ENCODE measurements at regions not wholly inside any gene's neighbourhood (a gene's known extent, or its start where the extent isn't known, plus 50 kb on each side); places are given as distances from the start of the nearest gene placed in this dataset.

DNA sequence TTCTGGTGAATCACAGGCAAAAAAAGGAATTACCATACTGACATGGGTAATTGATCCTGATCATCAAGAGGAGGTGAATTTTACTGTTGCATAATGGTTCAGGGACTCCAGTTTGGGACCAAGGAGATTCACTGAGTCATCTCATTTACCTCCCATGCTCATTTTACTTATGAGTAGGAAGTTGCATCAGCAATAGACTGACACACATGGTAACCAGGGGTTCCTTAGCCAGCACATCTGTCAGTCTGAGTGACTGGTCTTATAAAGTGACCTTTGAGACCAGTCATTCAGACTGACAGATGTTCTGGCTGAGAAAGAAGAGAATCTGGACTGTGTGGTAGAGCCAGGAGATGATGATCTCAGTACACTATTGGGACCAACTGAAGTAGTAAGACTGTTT, 384.6 kb upstream of the CD180 start:
- no peak overlapping the region for H3K9ac ChIP-seq (ENCODE audit: low read length in 3 of 3)
- DNase-seq (no peak), FAIRE-seq (no peak)
- no peaks in the 10 kb centered on the region for H3K27me3 ChIP-seq (ENCODE audit: control insufficient read depth, insufficient read depth, low read length)
- no peak overlapping the region for H3K27ac ChIP-seq (ENCODE audit: low read depth in 2 of 2, low read length in 2 of 2)
- no peaks in the 10 kb centered on the region for H3K4me1 ChIP-seq (ENCODE audit: control insufficient read depth in 2 of 3, insufficient read depth in 2 of 3, low read depth in 1 of 3, low read length in 3 of 3)
- H3K4me3 ChIP-seq (ENCODE audit: low read length in 3 of 3): no peak overlapping the region
- intact Hi-C loops (cut with DNase I): no loop called here
- TF ChIP-seq, protein P1, sequence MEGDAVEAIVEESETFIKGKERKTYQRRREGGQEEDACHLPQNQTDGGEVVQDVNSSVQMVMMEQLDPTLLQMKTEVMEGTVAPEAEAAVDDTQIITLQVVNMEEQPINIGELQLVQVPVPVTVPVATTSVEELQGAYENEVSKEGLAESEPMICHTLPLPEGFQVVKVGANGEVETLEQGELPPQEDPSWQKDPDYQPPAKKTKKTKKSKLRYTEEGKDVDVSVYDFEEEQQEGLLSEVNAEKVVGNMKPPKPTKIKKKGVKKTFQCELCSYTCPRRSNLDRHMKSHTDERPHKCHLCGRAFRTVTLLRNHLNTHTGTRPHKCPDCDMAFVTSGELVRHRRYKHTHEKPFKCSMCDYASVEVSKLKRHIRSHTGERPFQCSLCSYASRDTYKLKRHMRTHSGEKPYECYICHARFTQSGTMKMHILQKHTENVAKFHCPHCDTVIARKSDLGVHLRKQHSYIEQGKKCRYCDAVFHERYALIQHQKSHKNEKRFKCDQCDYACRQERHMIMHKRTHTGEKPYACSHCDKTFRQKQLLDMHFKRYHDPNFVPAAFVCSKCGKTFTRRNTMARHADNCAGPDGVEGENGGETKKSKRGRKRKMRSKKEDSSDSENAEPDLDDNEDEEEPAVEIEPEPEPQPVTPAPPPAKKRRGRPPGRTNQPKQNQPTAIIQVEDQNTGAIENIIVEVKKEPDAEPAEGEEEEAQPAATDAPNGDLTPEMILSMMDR (IDR thresholded peaks at IDR 0.05; ENCODE audit: borderline replicate concordance, extremely low read depth, insufficient read depth): no peak
- no peaks in the 10 kb centered on the region for H3K36me3 ChIP-seq (ENCODE audit: control insufficient read depth in 2 of 3, insufficient read depth in 3 of 3, low read length in 3 of 3)
- no peaks in the 10 kb centered on the region for H3K9me3 ChIP-seq (ENCODE audit: control insufficient read depth in 2 of 3, insufficient read depth in 1 of 3, low read length in 3 of 3)

DNA sequence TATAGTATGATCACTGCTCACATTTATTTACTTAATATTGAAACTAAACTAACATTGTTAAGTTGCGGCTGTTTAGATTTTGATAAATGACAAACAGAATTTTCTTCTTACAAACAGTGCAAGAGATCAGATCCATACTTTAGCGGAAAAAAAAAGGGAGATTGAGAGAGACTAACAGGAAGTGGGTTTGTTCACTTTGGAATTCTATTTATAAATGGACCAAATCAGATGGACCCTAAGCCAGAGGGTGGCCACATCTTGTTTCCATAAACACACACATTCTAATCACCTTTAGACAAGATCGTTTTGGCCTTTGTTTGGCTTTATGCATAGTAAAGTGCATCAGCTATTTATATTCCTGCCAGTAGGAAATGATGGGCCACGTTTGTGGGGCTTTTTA, 381.4 kb upstream of the CD180 start:
- intact Hi-C loops (cut with DNase I): no loop called here
- Histone ChIP-seq H3K4me1 (ENCODE audit: control insufficient read depth in 2 of 3, insufficient read depth in 2 of 3, low read depth in 1 of 3, low read length in 3 of 3) (no peaks in the 10 kb centered on the region), H3K4me3 (ENCODE audit: low read length in 3 of 3) (no peak overlapping the region), H3K9me3 (ENCODE audit: control insufficient read depth in 2 of 3, insufficient read depth in 1 of 3, low read length in 3 of 3) (no peaks in the 10 kb centered on the region), H3K27me3 (ENCODE audit: control insufficient read depth, insufficient read depth, low read length) (no peaks in the 10 kb centered on the region), H3K9ac (ENCODE audit: low read length in 3 of 3) (no peak overlapping the region), H3K36me3 (ENCODE audit: control insufficient read depth in 2 of 3, insufficient read depth in 3 of 3, low read length in 3 of 3) (no peaks in the 10 kb centered on the region), H3K27ac (ENCODE audit: low read depth in 2 of 2, low read length in 2 of 2) (no peak overlapping the region)
- TF ChIP-seq, protein P1 (IDR thresholded peaks at IDR 0.05; ENCODE audit: borderline replicate concordance, extremely low read depth, insufficient read depth): no peak
- FAIRE-seq (no peak), DNase-seq (peak in 1 of 5 donors; percentile 6)

DNA sequence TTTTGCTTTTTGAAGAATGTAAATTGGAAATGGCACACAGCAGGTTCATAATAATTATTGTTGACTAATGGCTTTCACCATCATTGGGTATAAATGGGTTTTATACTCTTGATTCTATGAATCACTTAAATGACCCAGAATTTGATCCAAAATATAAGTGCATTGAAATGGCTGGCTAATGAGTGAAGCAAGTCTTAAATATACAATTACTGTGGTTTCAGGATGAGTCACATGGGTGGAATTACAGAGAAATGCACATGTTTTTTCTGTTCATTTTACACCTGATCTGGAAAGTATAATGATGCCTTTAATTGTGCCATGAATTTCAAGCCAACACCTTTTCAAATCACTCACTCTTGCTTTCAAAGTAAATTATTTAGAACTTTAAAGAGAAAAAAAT, 380.8 kb upstream of the CD180 start:
- no peak for DNase-seq
- Histone ChIP-seq H3K9me3 (ENCODE audit: control insufficient read depth in 2 of 3, insufficient read depth in 1 of 3, low read length in 3 of 3) (no peaks in the 10 kb centered on the region), H3K4me3 (ENCODE audit: low read length in 3 of 3) (no peak overlapping the region), H3K4me1 (ENCODE audit: control insufficient read depth in 2 of 3, insufficient read depth in 2 of 3, low read depth in 1 of 3, low read length in 3 of 3) (no peaks in the 10 kb centered on the region), H3K9ac (ENCODE audit: low read length in 3 of 3) (no peak overlapping the region), H3K27ac (ENCODE audit: low read depth in 2 of 2, low read length in 2 of 2) (no peak overlapping the region), H3K27me3 (ENCODE audit: control insufficient read depth, insufficient read depth, low read length) (no peaks in the 10 kb centered on the region), H3K36me3 (ENCODE audit: control insufficient read depth in 2 of 3, insufficient read depth in 3 of 3, low read length in 3 of 3) (no peaks in the 10 kb centered on the region)
- no peak for FAIRE-seq
- intact Hi-C loops (cut with DNase I): no loop called here
- TF ChIP-seq, protein P1 (IDR thresholded peaks at IDR 0.05; ENCODE audit: borderline replicate concordance, extremely low read depth, insufficient read depth): no peak

- intact Hi-C loops (cut with DNase I): no loop called here
- TF ChIP-seq, protein P1 (IDR thresholded peaks at IDR 0.05; ENCODE audit: borderline replicate concordance, extremely low read depth, insufficient read depth): no peak
- H3K4me1 ChIP-seq (ENCODE audit: control insufficient read depth in 2 of 3, insufficient read depth in 2 of 3, low read depth in 1 of 3, low read length in 3 of 3): no peaks in the 10 kb centered on the region
- no peak for DNase-seq
- H3K27me3 ChIP-seq (ENCODE audit: control insufficient read depth, insufficient read depth, low read length): no peaks in the 10 kb centered on the region
- no peak for FAIRE-seq
- no peak overlapping the region for H3K27ac ChIP-seq (ENCODE audit: low read depth in 2 of 2, low read length in 2 of 2)
- H3K4me3 ChIP-seq (ENCODE audit: low read length in 3 of 3): no peak overlapping the region
- no peaks in the 10 kb centered on the region for H3K9me3 ChIP-seq (ENCODE audit: control insufficient read depth in 2 of 3, insufficient read depth in 1 of 3, low read length in 3 of 3)
- no peaks in the 10 kb centered on the region for H3K36me3 ChIP-seq (ENCODE audit: control insufficient read depth in 2 of 3, insufficient read depth in 3 of 3, low read length in 3 of 3)
- H3K9ac ChIP-seq (ENCODE audit: low read length in 3 of 3): no peak overlapping the region
These were observed 379.5 kb upstream of the CD180 start for GRCh38 chr5:67576112-67576511.

Measured in kidney (tissue), 13 donors.